A204.1 (cell line): ENCODE measurements at regions not wholly inside any gene's neighbourhood (a gene's known extent, or its start where the extent isn't known, plus 50 kb on each side); places are given as distances from the start of the nearest gene placed in this dataset.
"Not testable (repeated sequence)": the region's sequence is repeated elsewhere in the genome, so short reads cannot be mapped to it uniquely, and the experiment has no call there.

ENCODE experiments used
- FAIRE-seq: peaks from 2 replicates; lab custom pipeline; 2012; peaks lifted over from hg19 to GRCh38; lab: Jason Lieb, UNC

- no peak for FAIRE-seq
Observed at GRCh38 chr15:31433091-31433490, 106.5 kb downstream of the KLF13 start.

DNA sequence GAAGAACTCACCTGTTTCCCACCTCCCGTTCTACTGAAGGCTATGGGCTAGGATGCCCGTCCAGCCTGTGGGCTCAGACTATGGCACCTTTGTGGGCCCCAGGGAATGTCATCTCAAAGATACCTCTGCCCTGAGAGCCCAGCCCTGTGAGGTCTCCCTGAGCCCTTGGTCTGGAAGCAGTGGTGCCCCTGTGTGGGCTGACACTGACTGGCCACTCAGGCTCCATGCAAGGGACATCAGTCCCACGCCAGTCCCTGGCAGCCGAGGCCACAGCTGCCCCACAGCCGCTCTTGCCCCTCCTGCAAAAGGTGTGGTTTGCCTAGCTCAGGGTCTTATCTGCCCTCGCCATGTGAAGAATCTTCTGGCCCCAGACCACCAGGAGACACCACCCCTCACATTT is 106.9 kb downstream of the KLF13 start:
- no peak for FAIRE-seq

DNA sequence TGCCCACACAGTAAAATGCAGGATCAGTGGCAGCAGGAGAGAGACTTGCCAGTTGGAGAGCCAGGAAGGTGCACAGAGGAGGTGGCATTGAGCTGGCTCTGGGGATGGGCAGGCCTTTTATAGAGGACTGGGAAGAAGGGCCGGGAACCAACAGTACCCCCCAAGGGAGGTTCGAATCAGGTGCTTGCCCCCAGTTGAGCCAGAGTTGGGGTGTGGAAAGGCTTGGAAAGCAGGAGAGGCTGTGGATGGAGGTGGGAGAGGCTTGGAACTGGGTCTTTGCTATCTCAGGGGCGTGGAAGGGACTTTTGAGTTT is 107.6 kb downstream of the KLF13 start:
- FAIRE-seq = no peak

DNA sequence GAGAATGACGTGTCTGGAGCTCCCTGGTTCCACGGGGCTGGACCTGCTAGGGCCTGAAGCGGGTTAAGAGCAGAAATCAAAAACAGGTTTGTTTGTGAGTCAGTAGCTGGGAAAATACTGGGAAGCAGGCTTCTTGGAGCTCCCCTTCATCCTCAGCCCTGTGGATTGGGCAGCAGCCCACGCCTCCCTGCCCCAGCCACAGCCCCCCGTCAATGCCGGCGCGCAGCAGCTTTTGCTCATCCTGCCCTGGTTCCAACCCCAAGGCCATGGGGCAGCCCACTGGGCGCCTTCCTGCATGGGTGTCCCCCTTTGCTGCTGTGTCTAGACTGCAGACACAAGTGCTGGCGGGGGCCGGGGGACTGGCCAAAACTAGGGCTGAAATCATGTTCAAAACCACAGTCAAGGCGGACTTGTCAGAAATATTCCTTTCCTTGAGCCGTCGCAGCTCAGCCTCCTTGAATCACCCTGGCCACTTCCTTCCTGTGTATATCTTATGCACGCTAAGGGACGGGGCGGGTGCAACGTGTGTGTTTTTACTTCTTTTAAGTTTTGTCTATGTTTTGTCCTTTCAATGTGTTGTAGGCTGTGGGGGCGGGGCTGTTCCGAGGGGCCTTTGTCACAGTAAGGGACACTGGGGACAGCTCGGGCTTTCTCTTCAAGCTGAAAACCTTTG is 108.1 kb downstream of the KLF13 start:
- FAIRE-seq = no peak

- no peak for FAIRE-seq
Observed at GRCh38 chr15:31435261-31435911, 108.8 kb downstream of the KLF13 start.

GRCh38 chr15:31435912-31436628 is 109.4 kb downstream of the KLF13 start:
- no peak for FAIRE-seq

GRCh38 chr15:31437686-31438085 is 111.1 kb downstream of the KLF13 start:
- FAIRE-seq = no peak

- FAIRE-seq = no peak
Observed at GRCh38 chr15:31438601-31439265, 112.1 kb downstream of the KLF13 start.

DNA sequence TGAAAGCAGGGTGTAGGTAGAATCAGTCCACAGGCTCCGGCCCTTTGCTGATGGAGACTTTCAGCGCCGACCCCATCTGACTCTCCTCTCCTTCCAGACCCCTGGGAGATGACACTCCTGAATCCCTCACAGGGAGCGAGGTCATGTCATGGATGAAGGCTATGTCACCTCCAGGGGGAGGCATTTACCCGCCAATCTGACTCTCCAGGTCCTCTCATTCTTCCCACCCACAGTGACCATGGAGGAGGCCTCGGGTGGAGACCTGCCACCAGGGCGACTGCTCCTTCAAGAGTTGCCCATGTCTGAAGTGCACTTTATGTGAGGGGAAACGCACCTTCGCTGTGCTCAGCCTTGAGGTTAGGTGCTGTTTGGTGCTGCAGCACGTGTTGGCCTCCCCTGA is 112.7 kb downstream of the KLF13 start:
- FAIRE-seq = no peak

DNA sequence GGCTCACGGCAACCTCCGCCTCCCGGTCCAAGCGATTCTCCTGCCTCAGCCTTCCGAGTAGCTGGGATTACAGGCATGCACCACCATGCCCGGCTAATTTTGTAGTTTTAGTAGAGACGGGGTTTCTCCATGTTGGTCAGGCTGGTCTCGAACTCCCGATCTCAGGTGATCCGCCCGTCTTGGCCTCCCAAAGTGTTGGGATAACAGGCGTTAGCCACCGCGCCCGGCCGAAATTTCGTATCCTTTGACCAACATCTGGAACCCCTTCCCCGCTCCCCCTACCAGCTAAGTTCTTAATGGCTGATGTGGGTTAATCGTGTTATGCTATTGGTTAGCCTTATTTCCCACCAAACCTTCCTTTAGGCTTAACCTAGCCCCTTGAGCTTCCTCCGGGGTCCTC is 113.6 kb downstream of the KLF13 start:
- FAIRE-seq = not testable (repeated sequence)

- FAIRE-seq = no peak
Observed at GRCh38 chr15:31440754-31441311, 114.2 kb downstream of the KLF13 start.

DNA sequence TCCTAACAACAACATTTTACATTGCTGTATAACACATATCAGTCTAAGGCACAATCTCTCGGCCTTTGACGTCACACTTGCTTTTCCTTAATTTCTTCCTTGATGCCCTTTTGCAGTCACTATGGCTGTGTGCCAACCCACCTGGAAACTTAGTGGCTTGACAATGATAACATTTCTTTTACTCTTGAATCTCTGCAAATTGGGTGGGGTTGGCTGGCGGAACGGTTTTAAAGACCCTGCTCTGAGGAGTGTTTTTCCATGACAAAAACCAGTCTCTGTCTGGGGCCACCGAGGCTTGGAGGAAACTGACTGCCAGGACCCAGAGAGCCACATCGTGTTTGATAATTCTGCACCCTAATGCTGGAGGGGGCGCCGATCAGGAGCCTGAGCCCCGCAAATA is 115.6 kb downstream of the KLF13 start:
- no peak for FAIRE-seq

GRCh38 chr15:31442699-31443111 is 116.1 kb downstream of the KLF13 start:
- no peak for FAIRE-seq

DNA sequence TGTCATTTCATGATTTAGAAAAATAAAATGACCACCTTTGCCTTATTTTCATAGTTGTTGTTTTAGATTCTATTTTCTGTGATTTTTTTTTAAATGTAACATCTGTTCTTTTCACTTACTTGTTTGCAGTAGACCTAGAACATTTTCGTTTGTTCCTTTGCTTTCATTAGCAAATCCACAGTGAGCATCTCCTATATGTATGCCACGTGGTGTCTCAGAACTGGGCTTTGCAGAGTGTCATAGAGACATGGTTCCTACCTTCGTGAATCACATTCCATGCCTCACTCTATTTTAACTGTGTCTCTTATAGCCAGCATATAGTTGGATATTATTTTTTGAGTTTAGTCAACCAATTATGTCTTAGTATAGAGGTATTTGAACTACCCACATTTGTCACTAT is 118.2 kb downstream of the KLF13 start:
- FAIRE-seq = no peak

DNA sequence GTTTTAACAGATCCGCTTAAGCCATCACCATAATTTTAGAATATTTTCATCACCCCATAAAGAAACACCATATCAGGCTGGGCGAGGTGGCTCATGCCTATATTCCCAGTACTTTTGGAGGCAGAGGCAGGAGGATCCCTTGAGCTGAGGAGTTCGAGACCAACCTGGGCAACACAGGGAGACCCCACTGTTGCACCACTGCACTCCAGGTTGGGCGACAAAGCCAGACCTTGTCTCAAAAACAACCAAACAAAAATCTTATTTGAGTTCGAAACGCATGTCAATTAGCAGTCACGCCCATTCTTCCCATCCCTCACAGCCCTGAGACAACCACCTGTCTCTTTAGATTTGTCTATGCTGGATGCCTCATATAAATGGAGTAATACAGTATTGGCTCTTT is 119.9 kb downstream of the KLF13 start:
- no peak for FAIRE-seq

- FAIRE-seq = no peak
Observed at GRCh38 chr15:31447931-31448634, 121.4 kb downstream of the KLF13 start.

GRCh38 chr15:31448635-31448979 is 122.0 kb downstream of the KLF13 start:
- FAIRE-seq = no peak

DNA sequence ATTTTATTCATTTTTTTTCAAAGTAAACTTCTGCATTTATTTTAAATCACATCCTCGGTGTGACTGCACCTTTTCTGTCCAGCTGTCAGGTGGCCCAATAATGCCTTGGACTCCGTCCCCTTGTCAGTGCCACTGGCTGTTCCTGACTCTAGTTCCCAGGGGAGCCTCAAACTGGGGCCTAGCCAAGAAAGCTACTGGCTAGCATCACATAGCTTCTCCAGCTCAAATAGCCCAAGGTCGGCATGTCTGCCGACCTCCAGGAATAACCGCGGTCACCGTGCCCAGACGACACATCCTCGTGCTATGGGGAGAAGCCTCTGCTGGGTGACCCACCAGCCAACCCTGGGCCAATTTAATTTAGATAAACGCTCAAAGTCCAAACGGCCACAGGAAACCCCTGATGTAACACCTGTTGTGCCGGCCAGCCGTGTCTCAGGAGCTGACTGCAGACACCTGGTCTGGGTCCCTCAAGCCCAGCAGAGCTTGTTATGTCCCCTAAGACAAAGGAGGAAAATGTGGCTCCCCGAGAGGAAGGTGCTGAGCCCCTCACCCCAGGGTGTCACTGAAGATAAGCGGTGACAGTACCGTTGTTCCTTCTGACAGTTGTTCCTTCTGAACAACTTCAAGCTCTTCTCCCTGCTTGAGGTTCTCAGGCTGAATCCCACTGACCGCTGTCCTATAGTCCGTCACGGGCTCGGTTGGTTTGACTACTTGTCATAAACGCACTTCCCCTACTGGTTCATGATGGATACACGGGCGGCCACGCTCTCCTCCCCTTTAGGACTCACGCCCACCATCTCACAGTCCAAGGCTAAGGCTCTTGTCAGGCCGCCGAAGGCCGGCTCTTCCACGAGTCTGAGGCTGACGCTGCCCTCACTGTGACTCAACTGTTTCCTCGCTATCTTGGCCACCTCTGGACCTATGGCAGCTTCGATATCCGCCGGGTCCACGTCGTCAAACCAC is 126.2 kb downstream of the KLF13 start:
- no peak for FAIRE-seq

GRCh38 chr15:31453558-31454318 is 127.1 kb downstream of the KLF13 start:
- no peak for FAIRE-seq

DNA sequence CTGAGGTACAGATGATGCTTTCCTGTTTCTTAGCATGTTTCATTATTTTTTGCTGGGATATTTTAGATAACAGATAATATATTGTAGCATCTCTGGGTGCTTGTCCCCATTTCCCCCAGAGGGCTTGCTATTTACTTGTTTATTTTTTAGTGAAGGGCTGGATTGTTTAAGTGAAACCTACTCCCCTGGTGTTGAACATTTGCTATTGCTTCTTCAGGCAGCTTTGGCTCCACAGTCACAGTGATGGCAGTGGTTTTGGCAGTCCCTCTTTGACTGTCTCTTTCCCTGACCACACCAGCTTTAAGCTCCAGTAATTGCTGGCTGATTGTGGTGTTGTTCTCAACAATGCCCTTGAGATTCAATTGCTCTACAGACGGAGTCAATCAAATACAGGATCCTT is 128.9 kb downstream of the KLF13 start:
- no peak for FAIRE-seq
